ENCODE measurements at regions not wholly inside any gene's neighbourhood (a gene's known extent, or its start where the extent isn't known, plus 50 kb on each side); places are given as distances from the start of the nearest gene placed in this dataset.

- TF ChIP-seq CTCF (IDR thresholded peaks at IDR 0.05) (no peak), EP300 (IDR thresholded peaks at IDR 0.05) (no peak), POLR2A (IDR thresholded peaks at IDR 0.05) (no peak), POLR2AphosphoS5 (IDR thresholded peaks at IDR 0.05) (no peak)
Measured at GRCh38 chr6:103719545-103719944, 1140.2 kb downstream of the HACE1 start.
